GM19395 (cell line): ENCODE measurements at regions not wholly inside any gene's neighbourhood (a gene's known extent, or its start where the extent isn't known, plus 50 kb on each side); places are given as distances from the start of the nearest gene placed in this dataset.
"Not testable (repeated sequence)": the region's sequence is repeated elsewhere in the genome, so short reads cannot be mapped to it uniquely, and the experiment has no call there.

Experiments used
- ATAC-seq: cut with Tn5 transposase; IDR thresholded peaks from one replicate; pipeline ENCODE4 v1.9.1; 2021; ENCODE audit warnings: mild to moderate bottlenecking, moderate library complexity; ENCODE audit not compliant: unreplicated experiment

DNA sequence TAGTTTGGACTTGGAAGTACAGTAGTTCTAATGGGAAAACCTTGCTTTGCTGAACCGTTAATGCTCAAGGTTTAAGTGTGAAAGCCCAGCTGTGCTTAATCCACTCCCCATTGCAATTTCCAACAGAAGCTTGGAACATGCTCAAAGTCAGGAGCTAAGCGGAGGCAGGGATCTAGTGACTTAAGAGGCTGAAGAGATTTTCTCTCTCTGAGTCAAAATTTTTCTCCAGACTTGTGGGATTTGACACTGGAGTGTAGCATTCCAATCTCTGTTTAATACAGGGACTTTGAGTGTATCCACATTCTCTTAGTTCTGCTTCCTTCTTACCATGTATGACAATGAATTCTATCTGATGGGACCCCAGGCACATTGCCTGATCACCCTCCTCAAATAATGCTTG, 471.8 kb downstream of the KIF4B start:
- no peak for ATAC-seq

GRCh38 chr5:155489949-155490348, 476.4 kb downstream of the KIF4B start:
- ATAC-seq, result no peak

GRCh38 chr5:155492191-155492590, 478.6 kb downstream of the KIF4B start:
- ATAC-seq, result no peak

- ATAC-seq, result no peak
These were observed 491.1 kb downstream of the KIF4B start for GRCh38 chr5:155504606-155505005.

- ATAC-seq, result no peak
These were observed 493.8 kb downstream of the KIF4B start for GRCh38 chr5:155507363-155507762.

DNA sequence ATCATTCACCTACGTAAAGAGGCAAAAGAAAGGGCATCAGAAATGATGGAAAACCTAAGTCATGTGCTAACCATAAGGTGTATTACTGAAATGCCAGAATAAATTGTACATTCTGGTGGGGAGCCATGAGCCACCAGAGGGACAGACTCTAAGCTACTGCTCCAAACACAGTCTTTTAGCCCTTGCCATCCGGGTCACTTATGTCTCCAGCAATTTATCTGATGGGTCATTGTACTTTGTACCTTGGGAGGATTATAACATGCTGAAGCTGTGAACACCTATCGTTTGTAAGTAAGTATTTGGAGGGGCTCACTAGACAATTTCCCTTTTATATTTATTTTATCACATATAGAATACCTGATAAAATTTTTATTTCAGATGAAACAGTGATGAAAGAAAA, 495.1 kb downstream of the KIF4B start:
- no peak for ATAC-seq

- ATAC-seq, result no peak
These were observed 498.8 kb downstream of the KIF4B start for GRCh38 chr5:155512329-155512728.

DNA sequence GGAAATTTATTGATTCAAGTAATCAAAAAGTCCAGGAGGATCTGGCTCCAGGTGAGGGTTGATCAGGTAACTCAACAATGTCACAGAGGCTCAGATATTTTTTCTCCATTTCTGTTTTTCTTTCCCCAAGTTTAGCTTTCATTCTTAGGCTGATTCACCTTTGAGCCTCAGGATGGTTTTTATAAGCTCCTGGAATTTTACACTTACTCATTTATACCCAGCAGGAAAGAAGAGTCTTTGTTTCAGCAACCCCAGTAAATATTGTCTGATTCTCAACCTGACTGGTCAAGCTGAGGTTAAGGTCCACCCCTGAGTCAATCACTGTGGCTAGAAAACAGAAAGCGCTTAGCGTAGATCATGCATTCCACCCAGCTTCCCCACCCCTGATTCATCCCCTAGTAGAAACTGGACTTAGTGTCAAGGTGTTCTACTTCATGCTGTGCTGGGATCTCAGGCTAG, 500.6 kb downstream of the KIF4B start:
- no peak for ATAC-seq

GRCh38 chr5:155522540-155522939, 509.0 kb downstream of the KIF4B start:
- no peak for ATAC-seq

DNA sequence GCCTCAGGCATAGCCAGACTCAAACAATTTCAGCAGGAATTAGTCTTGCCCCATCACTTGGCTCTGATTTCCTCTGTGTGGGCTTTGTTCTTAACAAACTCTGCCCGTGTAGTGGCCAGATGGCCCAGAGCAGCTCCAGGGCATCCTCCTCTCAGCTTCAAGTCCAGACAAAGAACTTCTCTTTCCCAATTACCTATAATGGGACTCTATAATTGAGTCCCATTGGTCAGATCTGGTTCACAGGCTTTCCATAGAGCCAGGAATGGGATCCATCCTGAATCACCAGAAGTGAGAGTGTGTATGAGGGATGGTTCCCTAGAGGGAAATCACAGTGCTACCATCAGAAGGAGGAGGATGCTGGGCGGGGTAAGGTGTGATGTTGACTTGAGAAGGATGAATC, 515.8 kb downstream of the KIF4B start:
- no peak for ATAC-seq

- no peak for ATAC-seq
These were observed 516.5 kb downstream of the KIF4B start for GRCh38 chr5:155530046-155530445.

DNA sequence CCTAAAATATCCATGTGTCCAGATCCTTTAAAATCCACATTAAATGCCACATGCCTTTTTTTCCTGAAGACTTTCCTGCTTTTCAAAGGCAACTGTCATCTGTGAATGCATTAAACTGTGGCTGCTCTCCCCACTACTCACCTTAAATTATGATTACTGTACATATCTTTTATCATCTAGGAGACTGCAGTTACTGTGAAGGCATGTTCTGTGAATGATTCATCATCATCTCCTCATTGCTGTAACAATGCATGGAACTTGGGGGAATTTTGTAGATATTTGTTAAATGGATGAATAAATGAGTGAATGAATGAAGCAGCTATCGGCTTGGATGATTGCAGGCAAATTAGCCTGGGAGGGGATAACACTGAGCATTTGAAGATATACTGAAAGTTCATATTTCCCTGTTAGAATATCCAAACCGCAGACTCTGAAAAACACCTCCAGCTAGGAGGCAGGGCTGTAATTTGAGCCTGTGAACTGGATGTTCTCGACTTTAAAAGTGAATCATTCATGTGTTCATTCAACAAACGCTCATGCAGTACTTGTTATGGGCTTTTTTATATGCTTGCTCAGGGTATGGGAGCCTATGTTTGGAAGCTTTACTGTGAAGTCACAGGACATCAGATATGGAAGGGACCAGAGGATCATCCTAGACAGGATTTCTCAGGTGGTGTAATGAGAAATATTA, 519.2 kb downstream of the KIF4B start:
- no peak for ATAC-seq

DNA sequence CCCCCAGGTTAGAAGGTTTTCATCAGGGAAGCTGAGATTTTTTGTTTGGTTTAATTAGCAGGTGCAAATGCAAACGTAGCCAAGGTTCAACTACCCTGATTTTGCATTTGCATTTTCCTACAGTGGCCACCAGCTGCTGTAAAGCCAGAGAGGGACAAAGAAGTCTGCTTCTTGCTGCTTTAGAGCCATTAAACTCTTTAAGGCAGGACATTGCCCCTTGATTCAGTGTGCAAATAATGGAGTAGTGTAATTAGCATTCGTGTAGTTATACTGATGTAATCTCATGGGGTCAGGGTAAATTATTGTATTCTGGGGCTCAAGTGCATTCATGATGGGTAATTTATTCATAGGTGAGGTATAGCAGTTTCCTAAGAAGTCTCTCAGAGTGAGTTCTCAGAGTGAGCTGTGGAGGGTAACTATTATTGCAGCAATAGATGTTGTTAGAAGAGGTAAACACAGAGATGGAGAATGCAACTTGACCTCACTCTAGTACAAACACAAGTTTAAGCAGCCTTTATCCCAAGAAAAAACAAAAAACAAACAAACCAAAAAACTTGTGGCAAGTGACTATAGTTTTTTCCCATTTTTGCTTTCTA, 526.5 kb downstream of the KIF4B start:
- no peak for ATAC-seq

DNA sequence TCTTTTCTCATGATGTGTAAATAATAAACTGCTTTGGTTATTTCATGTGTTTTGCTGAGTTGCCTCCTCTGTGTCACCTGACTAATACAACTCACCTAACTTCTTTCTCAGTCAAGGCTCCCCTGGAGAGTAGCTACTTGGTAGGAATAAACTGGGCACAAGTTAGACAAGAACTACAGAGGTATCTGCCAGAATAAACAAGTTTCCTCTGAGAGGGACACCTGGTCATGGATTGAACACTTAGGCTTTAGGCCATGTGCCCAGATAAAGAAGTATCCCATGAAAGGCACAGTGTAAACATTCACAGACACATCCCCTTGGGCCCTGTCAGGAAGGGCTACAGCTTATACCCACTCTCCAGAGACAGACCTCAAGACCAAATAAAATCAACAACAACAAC, 532.5 kb downstream of the KIF4B start:
- no peak for ATAC-seq

- ATAC-seq, result no peak
These were observed 540.9 kb downstream of the KIF4B start for GRCh38 chr5:155554500-155554899.

- ATAC-seq, result no peak
These were observed 542.7 kb downstream of the KIF4B start for GRCh38 chr5:155556222-155556621.

DNA sequence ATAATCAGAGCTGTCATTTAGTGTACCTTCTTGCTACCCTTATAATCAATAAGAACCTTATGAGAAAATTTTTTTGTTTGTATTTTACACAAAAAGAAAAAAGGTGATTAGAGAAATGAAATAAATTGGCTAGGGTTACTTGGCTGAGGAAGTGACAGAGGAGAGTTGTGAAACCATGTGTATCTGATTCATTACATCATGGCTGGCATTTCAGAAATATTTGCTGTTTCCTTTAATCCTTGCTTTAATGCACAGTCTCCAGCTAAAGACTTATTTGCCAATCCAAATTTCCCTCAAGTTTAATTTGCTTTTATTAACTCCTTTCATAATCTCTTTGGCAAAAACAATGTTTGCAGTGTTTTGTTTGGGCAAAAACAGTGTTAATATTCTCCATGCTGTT, 543.1 kb downstream of the KIF4B start:
- no peak for ATAC-seq

GRCh38 chr5:155562158-155562557, 548.6 kb downstream of the KIF4B start:
- no peak for ATAC-seq

- no peak for ATAC-seq
These were observed 551.0 kb downstream of the KIF4B start for GRCh38 chr5:155564541-155564940.

- no peak for ATAC-seq
These were observed 562.3 kb downstream of the KIF4B start for GRCh38 chr5:155575861-155576260.

DNA sequence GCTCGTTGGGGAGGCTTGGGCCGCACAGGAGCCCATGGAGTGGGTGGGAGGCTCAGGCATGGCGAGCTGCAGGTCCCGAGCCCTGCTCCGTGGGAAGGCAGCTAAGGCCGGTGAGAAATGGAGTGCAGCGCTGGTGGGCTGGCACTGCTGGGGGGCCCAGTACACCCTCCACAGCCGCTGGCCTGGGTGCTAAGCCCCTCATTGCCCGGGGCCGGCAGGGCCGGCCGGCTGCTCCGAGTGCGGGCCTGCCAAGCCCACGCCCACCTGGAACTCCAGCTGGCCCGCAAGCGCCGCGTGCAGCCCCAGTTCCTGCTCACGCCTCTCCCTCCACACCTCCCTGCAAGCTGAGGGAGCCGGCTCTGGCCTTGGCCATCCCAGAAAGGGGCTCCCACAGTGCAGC, 573.3 kb downstream of the KIF4B start:
- ATAC-seq, result not testable (repeated sequence)

- no peak for ATAC-seq
These were observed 573.9 kb downstream of the KIF4B start for GRCh38 chr5:155587458-155587857.

- ATAC-seq, result no peak
These were observed 577.7 kb downstream of the KIF4B start for GRCh38 chr5:155591273-155591672.
